ENCODE measurements at regions not wholly inside any gene's neighbourhood (a gene's known extent, or its start where the extent isn't known, plus 50 kb on each side); places are given as distances from the start of the nearest gene placed in this dataset.

- Histone ChIP-seq H3K79me2 (ENCODE audit: control insufficient read depth, insufficient read depth, low read length) (no peaks in the 10 kb centered on the region), H3K4me2 (ENCODE audit: insufficient read depth, low read length) (no peak overlapping the region), H3K4me1 (ENCODE audit: control insufficient read depth, extremely low read depth, insufficient read depth, low read length) (no peaks in the 10 kb centered on the region), H2AFZ (ENCODE audit: low read depth, low read length) (no peak overlapping the region), H3K9ac (replicated peaks; ENCODE audit: extremely low read depth, insufficient read depth, low read length) (no peak overlapping the region), H3K27ac (ENCODE audit: insufficient read depth, low read depth, low read length) (no peak overlapping the region), H3K27me3 (ENCODE audit: control insufficient read depth in 2 of 2, insufficient read depth in 2 of 2, low read length in 2 of 2) (no peaks in the 10 kb centered on the region), H3K36me3 (ENCODE audit: control insufficient read depth in 2 of 2, extremely low read depth in 1 of 2, insufficient read depth in 2 of 2, low read length in 2 of 2) (no peaks in the 10 kb centered on the region), H3K9me1 (replicated peaks; ENCODE audit: control insufficient read depth, extremely low read depth, insufficient read depth, low read length) (no peaks in the 10 kb centered on the region), H3K4me3 (replicated peaks in 1 of 3; ENCODE audit: insufficient read depth in 1 of 3, low read depth in 1 of 3, low read length in 3 of 3) (no peak overlapping the region), H3K9me3 (replicated peaks; ENCODE audit: control insufficient read depth, insufficient read depth, low read length) (no peaks in the 10 kb centered on the region), H4K20me1 (replicated peaks; ENCODE audit: control insufficient read depth, extremely low read depth, insufficient read depth, low read length) (no peaks in the 10 kb centered on the region)
- DNase-seq (ENCODE audit: low read depth, low spot score) (no peak), FAIRE-seq (no peak)
- BruUV-seq (replicated peaks), result no TSS peak
- intact Hi-C loops (cut with micrococcal nuclease) (no loop called here), dilution Hi-C loops (cut with MboI; ENCODE audit: extremely low pct_ligation_motif_present, low sequenced_read_pairs) (no loop called here)
- CTCF ChIA-PET, result interaction anchor here (1.2 kb wide), 1 partner anchor 33 kb away, joined by 3 read pairs; no protein-coding TSS in a partner anchor
- POLR2A ChIA-PET, result no interaction called here
- TF ChIP-seq JUN (IDR thresholded peaks at IDR 0.05; ENCODE audit: borderline replicate concordance, insufficient read depth, insufficient read length, low read depth) (no peak), FOS (IDR thresholded peaks at IDR 0.05; ENCODE audit: borderline replicate concordance, insufficient read depth, low read length) (no peak), POLR2AphosphoS5 (IDR thresholded peaks at IDR 0.05; ENCODE audit: insufficient read depth, low read depth, low read length) (no peak), EZH2 (IDR thresholded peaks at IDR 0.05; ENCODE audit: borderline replicate concordance, low read depth, low read length, severe bottlenecking) (no peak), POLR2A (IDR thresholded peaks at IDR 0.05; ENCODE audit: low read depth, low read length) (no peak), MYC (IDR thresholded peaks at IDR 0.05; ENCODE audit: low read depth, low read length) (no peak), GATA2 (IDR thresholded peaks at IDR 0.05; ENCODE audit: insufficient read depth, insufficient read length, low read depth, low read length) (no peak)
- TF ChIP-seq, protein P1, sequence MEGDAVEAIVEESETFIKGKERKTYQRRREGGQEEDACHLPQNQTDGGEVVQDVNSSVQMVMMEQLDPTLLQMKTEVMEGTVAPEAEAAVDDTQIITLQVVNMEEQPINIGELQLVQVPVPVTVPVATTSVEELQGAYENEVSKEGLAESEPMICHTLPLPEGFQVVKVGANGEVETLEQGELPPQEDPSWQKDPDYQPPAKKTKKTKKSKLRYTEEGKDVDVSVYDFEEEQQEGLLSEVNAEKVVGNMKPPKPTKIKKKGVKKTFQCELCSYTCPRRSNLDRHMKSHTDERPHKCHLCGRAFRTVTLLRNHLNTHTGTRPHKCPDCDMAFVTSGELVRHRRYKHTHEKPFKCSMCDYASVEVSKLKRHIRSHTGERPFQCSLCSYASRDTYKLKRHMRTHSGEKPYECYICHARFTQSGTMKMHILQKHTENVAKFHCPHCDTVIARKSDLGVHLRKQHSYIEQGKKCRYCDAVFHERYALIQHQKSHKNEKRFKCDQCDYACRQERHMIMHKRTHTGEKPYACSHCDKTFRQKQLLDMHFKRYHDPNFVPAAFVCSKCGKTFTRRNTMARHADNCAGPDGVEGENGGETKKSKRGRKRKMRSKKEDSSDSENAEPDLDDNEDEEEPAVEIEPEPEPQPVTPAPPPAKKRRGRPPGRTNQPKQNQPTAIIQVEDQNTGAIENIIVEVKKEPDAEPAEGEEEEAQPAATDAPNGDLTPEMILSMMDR (IDR thresholded peaks at IDR 0.05; ENCODE audit: extremely low read depth in 1 of 2, insufficient read depth in 1 of 2, low read depth in 1 of 2, low read length in 2 of 2), result no peak
- TF ChIP-seq, protein P2, sequence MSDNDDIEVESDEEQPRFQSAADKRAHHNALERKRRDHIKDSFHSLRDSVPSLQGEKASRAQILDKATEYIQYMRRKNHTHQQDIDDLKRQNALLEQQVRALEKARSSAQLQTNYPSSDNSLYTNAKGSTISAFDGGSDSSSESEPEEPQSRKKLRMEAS (IDR thresholded peaks at IDR 0.05; ENCODE audit: insufficient read depth, insufficient read length), result no peak
Observed at GRCh38 chr12:77357655-77358054, 292.3 kb upstream of the E2F7 start.

Measured in endothelial cell of umbilical vein (primary cell).